ENCODE measurements at regions not wholly inside any gene's neighbourhood (a gene's known extent, or its start where the extent isn't known, plus 50 kb on each side); places are given as distances from the start of the nearest gene placed in this dataset.

DNA sequence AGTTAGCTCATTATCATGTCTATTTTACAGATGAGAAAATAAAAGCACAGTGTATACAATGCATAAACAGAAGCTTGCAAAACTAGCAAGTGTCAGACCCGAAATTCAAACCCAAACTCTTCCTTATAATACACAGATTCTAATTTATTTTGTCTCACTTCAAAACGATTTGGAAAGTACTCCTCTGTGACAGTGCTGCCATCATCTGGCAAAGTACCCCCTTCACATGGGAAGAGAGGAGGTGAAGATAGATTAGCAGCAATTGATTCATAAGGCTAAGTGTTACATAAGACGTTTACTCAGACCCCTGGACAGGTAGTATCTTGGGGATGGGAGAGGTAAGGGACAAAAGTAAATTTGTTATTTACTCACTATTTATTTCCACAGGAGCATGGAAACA lies 744.0 kb upstream of the SGO1 start:
- TF ChIP-seq, protein P1, sequence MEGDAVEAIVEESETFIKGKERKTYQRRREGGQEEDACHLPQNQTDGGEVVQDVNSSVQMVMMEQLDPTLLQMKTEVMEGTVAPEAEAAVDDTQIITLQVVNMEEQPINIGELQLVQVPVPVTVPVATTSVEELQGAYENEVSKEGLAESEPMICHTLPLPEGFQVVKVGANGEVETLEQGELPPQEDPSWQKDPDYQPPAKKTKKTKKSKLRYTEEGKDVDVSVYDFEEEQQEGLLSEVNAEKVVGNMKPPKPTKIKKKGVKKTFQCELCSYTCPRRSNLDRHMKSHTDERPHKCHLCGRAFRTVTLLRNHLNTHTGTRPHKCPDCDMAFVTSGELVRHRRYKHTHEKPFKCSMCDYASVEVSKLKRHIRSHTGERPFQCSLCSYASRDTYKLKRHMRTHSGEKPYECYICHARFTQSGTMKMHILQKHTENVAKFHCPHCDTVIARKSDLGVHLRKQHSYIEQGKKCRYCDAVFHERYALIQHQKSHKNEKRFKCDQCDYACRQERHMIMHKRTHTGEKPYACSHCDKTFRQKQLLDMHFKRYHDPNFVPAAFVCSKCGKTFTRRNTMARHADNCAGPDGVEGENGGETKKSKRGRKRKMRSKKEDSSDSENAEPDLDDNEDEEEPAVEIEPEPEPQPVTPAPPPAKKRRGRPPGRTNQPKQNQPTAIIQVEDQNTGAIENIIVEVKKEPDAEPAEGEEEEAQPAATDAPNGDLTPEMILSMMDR (IDR thresholded peaks at IDR 0.05): no peak
- TF ChIP-seq POLR2A (IDR thresholded peaks at IDR 0.05): no peak
- no peak for TF ChIP-seq EP300 (IDR thresholded peaks at IDR 0.05)
